ENCODE measurements at regions not wholly inside any gene's neighbourhood (a gene's known extent, or its start where the extent isn't known, plus 50 kb on each side); places are given as distances from the start of the nearest gene placed in this dataset.

DNA sequence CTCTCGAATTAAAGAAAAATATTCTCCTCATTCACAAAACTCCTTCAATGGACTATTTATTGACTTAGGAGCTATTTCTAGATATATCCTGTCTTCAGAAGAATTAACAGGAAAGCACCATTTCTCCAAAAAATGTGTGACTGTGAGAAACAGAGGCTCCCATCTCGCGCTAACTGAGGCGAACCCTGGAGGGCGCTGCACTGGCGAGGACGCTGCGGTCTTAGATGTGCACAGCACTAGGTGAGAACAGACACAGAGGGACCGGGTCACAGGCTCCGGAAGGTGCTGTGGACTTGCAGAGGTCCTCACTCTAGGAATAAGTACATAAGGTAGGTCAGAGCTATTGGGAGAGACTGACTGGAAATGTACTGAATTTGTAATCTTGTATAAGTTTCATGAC lies 229.7 kb upstream of the SLC35G4 start:
- TF ChIP-seq ZNF274 (IDR thresholded peaks at IDR 0.05; ENCODE audit: low read depth, low read length) (no peak), YY1 (IDR thresholded peaks at IDR 0.05; ENCODE audit: insufficient read depth, insufficient read length) (no peak), SUZ12 (IDR thresholded peaks at IDR 0.05; ENCODE audit: extremely low read depth, insufficient read depth, insufficient read length) (no peak)
